Stimulated activated CD4-positive, alpha-beta T cell treated with anti-CD3 and anti-CD28 coated beads, Interleukin-15, amount 100 ng/mL, for 24 hours (primary cell): ENCODE measurements at regions not wholly inside any gene's neighbourhood (a gene's known extent, or its start where the extent isn't known, plus 50 kb on each side); places are given as distances from the start of the nearest gene placed in this dataset.

Experiments used
- DNase-seq: peaks from one replicate; pipeline ENCODE4 v3.0.0-alpha.2; 2020

DNA sequence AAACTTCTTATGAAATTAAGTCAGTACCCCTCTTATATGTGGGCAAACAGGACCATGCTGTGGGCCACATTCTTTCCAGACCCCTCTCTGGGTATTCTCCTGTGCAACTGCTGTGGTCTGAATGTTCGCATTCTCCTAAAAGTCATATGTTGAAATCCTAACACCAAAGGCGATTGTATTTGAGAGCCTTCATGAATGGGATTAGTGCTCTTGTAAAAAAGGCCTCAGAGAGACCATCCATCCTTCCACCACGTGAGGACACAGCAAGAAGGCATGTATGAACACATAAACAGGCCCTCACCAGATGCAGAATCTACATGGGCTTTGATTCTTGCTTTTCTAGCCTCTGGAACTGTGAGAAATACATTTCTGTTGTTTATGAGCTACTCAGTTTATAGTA is 68.0 kb upstream of the NAALADL2 start:
- no peak for DNase-seq

GRCh38 chr3:174792864-174793263 is 66.3 kb upstream of the NAALADL2 start:
- DNase-seq: no peak
